SU-DHL-6 (cell line): ENCODE measurements at regions not wholly inside any gene's neighbourhood (a gene's known extent, or its start where the extent isn't known, plus 50 kb on each side); places are given as distances from the start of the nearest gene placed in this dataset.

ENCODE experiments used
- CTCF ChIP-seq: fragments of 200-600 bp; sonication (generic); IDR thresholded peaks from one replicate; pipeline ENCODE4 v1.5.1; 2017; ENCODE audit warnings: antibody characterized with exemption, mild to moderate bottlenecking, low read length, moderate library complexity; ENCODE audit not compliant: insufficient read depth, poor library complexity, severe bottlenecking
- EZH2phosphoT487 ChIP-seq: fragments of 200-600 bp; sonication (generic), shearing (Covaris generic); conservative IDR thresholded peaks from 2 replicates; pipeline ENCODE4 v1.6.1; 2018; ENCODE audit warnings: mild to moderate bottlenecking, antibody characterized with exemption, low read length, moderate library complexity, mixed read lengths

DNA sequence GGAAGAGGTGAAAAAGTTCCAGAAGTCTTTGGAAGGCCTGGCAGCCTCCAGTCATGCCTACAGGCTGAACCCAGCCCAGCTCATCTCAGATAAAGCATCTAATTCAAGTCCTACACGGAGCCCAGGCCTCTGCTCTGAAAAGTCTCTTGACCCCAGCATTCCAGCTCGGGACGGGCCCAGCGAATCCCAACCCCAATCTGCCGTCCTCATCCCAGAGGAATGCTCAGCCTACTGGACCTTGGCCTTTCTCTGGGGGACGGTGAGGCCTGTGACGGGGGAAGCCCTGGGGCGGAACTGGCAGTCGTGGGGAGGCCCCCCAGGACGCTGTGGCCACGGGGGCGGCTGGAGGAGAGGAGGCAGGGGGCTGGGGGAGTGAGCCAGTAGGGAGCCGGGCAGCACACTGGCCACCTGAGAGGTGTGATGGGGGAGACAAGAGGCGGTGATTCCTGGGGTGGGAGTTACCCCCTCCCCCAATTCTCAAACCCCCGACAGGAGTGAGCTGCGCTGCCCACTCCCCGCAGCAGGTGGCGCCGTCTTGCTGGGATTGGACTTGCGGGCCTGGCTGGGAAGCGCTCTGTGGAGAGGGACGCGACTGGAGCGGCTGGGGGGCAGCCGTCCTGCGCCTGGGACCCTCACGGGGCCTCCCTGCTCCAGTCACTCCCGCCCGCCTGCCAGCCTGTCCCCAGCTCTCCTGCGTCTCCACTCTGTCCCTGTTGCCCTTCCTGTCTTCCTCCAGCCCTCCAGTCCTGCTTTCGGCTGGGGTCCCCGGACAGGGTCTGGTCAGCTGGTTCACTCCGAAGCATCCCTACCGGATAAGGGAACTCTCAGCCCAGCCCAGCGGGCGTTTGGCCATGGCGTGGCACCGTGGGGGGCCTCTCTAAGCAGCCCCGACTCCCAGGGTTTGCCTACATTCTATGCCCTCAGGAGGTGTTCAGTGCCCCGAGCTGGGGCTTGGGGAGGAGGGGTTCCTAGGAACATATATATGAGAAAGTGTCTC, 182.6 kb upstream of the HAAO start:
- TF ChIP-seq CTCF (peak; percentile 73), EZH2phosphoT487 (no peak)
